B cell (primary cell): ENCODE measurements at regions not wholly inside any gene's neighbourhood (a gene's known extent, or its start where the extent isn't known, plus 50 kb on each side); places are given as distances from the start of the nearest gene placed in this dataset.

Source experiments
- ATAC-seq: fragments of 200-7000 bp; cut with Tn5 transposase; one replicate; pipeline ENCODE4 v1.10.0; 2021; ENCODE audit warnings: low read depth, mild to moderate bottlenecking, moderate number of reproducible peaks, moderate library complexity
- CTCF ChIA-PET: fragments of 350-600 bp; sonication (Branson Sonifier 250); formaldehyde crosslinking; loops from one replicate; lab custom pipeline; 2021; ENCODE audit warnings: antibody characterized with exemption, inconsistent platforms; lab: Charles Lee
- POLR2A ChIA-PET: fragments of 350-600 bp; sonication (Branson Sonifier 250); formaldehyde crosslinking; loops from one replicate; lab custom pipeline; 2021; ENCODE audit warnings: antibody characterized with exemption; lab: Charles Lee
- DNase-seq: peaks from one replicate; pipeline ENCODE4 v3.0.0; 2013
- H2AFZ ChIP-seq: 2 replicates; pipeline ENCODE4 v1.6.1; 2012; ENCODE audit warnings: mild to moderate bottlenecking, low read depth, low read length; ENCODE audit not compliant: insufficient read depth, poor library complexity, severe bottlenecking
- H3K27ac ChIP-seq, 2 donors: 1 replicate in 1 of 2; 2 replicates in 1 of 2; pipeline ENCODE4 v1.5.1; 2012 to 2013; ENCODE audit warnings: low read length in 2 of 2, mild to moderate bottlenecking in 2 of 2, moderate library complexity in 1 of 2
- H3K27me3 ChIP-seq, 4 experiments: fragments of 200-600 bp in 1 of 4; sonication (generic) in 1 of 4; replicated peaks in 1 of 4; 1 replicate in 2 of 4; 2 replicates in 2 of 4; pipeline versions ENCODE4 v1.6.1 to v1.7.0; 2013 to 2016; ENCODE audit warnings: low read length in 3 of 4, mild to moderate bottlenecking in 2 of 4, mixed read lengths in 1 of 4, moderate library complexity in 1 of 4; ENCODE audit not compliant: insufficient read depth in 4 of 4, control insufficient read depth in 3 of 4; ENCODE audit errors: control extremely low read depth in 1 of 4
- H3K36me3 ChIP-seq, 2 experiments: replicated peaks in 1 of 2; 1 replicate in 1 of 2; 2 replicates in 1 of 2; pipeline versions ENCODE4 v1.6.1 to v1.7.1; 2013; ENCODE audit warnings: low read length in 1 of 2; ENCODE audit not compliant: insufficient read depth in 2 of 2, control insufficient read depth in 1 of 2; ENCODE audit errors: control extremely low read depth in 1 of 2, extremely low read depth in 1 of 2
- H3K4me1 ChIP-seq, 2 donors: fragments of 200-600 bp in 1 of 2; sonication (generic) in 1 of 2; 1 replicate in 1 of 2; 2 replicates in 1 of 2; pipeline versions ENCODE4 v1.5.1 to v1.6.1; 2013 to 2017; ENCODE audit warnings: low read length in 2 of 2; ENCODE audit not compliant: control insufficient read depth in 2 of 2, insufficient read depth in 2 of 2
- H3K4me2 ChIP-seq: replicated peaks from 2 replicates; pipeline ENCODE3; 2012; ENCODE audit warnings: mild to moderate bottlenecking, low read depth, low read length; ENCODE audit not compliant: poor library complexity, severe bottlenecking
- H3K4me3 ChIP-seq, 5 experiments: fragments of 200-600 bp in 1 of 5; sonication (generic) in 1 of 5; 1 replicate in 3 of 5; 2 replicates in 2 of 5; pipeline versions ENCODE4 v1.5.1 to v1.7.0; 2011 to 2016; ENCODE audit warnings: low read length in 4 of 5, mild to moderate bottlenecking in 4 of 5, low read depth in 2 of 5, control low read depth in 1 of 5, moderate library complexity in 1 of 5; ENCODE audit not compliant: insufficient read depth in 1 of 5; ENCODE audit errors: control extremely low read depth in 1 of 5, extremely low read depth in 1 of 5
- H3K79me2 ChIP-seq: fragments of 200-600 bp; sonication (generic); one replicate; pipeline ENCODE4 v1.6.0; 2016; ENCODE audit warnings: low read length; ENCODE audit not compliant: control insufficient read depth, insufficient read depth
- H3K9ac ChIP-seq: fragments of 200-600 bp; sonication (generic); 2 replicates; pipeline ENCODE4 v1.6.1; 2017; ENCODE audit warnings: mild to moderate bottlenecking, low read length, moderate library complexity
- H3K9me3 ChIP-seq, 3 donors: one replicate each; pipeline versions ENCODE4 v1.6.1 to v1.7.1; 2013; ENCODE audit warnings: low read length in 2 of 3; ENCODE audit not compliant: control insufficient read depth in 2 of 3, insufficient read depth in 1 of 3; ENCODE audit errors: control extremely low read depth in 1 of 3
- H4K20me1 ChIP-seq: 2 replicates; pipeline ENCODE4 v1.6.0; 2012; ENCODE audit warnings: mild to moderate bottlenecking, low read length; ENCODE audit not compliant: insufficient read depth, control insufficient read depth, poor library complexity, severe bottlenecking
- H3K27ac Mint-ChIP-seq: one replicate; pipeline ENCODE4 v1.8.0; 2021; ENCODE audit warnings: mixed read lengths
- H3K27me3 Mint-ChIP-seq: one replicate; pipeline ENCODE4 v1.8.0; 2021; ENCODE audit warnings: mixed read lengths
- H3K4me1 Mint-ChIP-seq: one replicate; pipeline ENCODE4 v1.8.0; 2021; ENCODE audit warnings: mixed read lengths
- H3K4me3 Mint-ChIP-seq: one replicate; pipeline ENCODE4 v1.8.0; 2021; ENCODE audit warnings: mixed read lengths
- H3K9me3 Mint-ChIP-seq: one replicate; pipeline ENCODE4 v1.8.0; 2022; ENCODE audit warnings: mixed read lengths; ENCODE audit not compliant: insufficient read depth
- EZH2 ChIP-seq: IDR thresholded peaks from 2 replicates; pipeline ENCODE4 v1.6.1; 2012; ENCODE audit warnings: borderline replicate concordance, low read depth, mild to moderate bottlenecking, moderate library complexity, low read length; ENCODE audit not compliant: insufficient read depth, poor library complexity, severe bottlenecking
- WGBS: methylation state at CpG from one replicate; pipeline ENCODE4 v1.1.5; 2013; ENCODE audit warnings: missing lambda C conversion rate; ENCODE audit not compliant: insufficient coverage; 5-methylcytosine and 5-hydroxymethylcytosine counted together
- intact Hi-C: fragments of 100-400 bp; cut with micrococcal nuclease; formaldehyde crosslinking; loops from one replicate; pipeline ENCODE4 v1.10.0; 2022
- TF ChIP-seq, protein P1 (sequence below): fragments of 200-600 bp; IDR thresholded peaks from one replicate; pipeline ENCODE4 v1.8.0; 2022; ENCODE audit warnings: antibody characterized with exemption, mild to moderate bottlenecking

DNA sequence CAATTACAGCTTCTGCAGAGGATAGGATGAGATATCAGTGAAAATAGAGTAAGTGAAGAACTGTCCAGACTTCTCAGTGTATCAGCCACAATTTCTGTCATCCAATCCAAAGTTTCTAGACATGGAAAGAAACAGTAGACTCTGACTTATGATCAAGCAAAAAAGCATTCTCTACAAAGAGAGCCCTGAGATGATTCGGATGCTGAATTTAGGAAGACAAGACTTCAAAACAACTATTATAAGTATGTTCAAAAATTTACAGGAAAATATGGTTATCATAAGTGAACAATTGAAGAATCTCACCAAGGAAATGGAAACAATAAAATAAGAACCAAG lies 238.2 kb upstream of the IRS2 start:
- intact Hi-C loops: no loop called here
- TF ChIP-seq EZH2: no peak
- TF ChIP-seq, protein P1, sequence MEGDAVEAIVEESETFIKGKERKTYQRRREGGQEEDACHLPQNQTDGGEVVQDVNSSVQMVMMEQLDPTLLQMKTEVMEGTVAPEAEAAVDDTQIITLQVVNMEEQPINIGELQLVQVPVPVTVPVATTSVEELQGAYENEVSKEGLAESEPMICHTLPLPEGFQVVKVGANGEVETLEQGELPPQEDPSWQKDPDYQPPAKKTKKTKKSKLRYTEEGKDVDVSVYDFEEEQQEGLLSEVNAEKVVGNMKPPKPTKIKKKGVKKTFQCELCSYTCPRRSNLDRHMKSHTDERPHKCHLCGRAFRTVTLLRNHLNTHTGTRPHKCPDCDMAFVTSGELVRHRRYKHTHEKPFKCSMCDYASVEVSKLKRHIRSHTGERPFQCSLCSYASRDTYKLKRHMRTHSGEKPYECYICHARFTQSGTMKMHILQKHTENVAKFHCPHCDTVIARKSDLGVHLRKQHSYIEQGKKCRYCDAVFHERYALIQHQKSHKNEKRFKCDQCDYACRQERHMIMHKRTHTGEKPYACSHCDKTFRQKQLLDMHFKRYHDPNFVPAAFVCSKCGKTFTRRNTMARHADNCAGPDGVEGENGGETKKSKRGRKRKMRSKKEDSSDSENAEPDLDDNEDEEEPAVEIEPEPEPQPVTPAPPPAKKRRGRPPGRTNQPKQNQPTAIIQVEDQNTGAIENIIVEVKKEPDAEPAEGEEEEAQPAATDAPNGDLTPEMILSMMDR: no peak
- H3K9me3 ChIP-seq: no peaks in the 10 kb centered on the region

DNA sequence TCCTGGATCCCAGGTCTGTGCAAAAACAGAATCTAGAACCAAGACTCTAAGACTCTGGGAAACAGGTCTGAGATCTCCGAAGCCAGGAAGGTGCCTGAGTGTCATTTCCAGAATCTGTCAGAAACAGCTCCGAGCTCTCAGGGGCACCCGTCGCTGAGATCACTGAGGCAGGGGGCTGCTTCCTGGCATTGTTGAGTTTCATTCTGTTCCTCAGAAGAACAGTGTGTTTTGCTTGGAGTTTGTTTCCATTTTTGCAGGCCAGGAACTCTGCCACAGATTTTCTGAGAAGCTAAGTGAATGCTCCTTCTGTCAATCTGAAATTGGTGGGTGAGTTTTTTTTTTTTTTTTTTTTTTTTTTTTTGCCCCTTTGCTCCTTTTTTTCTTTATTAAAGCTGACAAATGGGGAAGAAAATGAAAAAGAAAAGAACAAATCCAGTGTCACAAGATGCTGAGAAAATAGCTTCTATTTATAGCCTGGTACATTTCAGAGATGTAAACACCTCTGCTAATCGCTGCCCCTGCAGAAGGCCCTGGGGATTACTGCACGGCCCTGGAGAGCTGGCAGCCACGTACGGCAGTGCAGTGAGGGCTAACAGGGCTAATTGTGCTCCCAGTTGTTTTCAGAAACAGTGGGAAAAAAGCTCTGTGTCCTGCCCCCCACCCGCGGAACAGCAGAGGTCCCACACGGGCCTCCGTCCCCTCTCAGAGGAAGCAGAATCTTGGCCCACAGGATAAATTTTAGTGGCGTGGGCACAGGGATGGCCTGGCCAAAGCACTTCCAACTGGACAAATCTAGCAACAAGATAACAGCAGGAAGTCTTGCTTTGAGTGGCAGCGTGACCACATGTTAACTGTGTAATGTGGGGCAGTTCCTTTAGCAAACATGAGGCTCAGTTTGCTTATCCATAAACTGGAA lies 237.6 kb upstream of the IRS2 start:
- no peaks in the 10 kb centered on the region for H3K4me1 ChIP-seq
- ChIA-PET CTCF (no interaction called here), POLR2A (no interaction called here)
- no peaks in the 10 kb centered on the region for H3K79me2 ChIP-seq
- H3K9ac ChIP-seq: no peak overlapping the region
- H3K4me3 Mint-ChIP-seq: no peak overlapping the region
- TF ChIP-seq, protein P1: no peak
- TF ChIP-seq EZH2: no peak
- no peak overlapping the region for H3K27ac Mint-ChIP-seq
- H3K27me3 Mint-ChIP-seq: no peaks in the 10 kb centered on the region
- H3K27me3 ChIP-seq: no peaks in the 10 kb centered on the region
- no peaks in the 10 kb centered on the region for H3K9me3 ChIP-seq
- no peaks in the 10 kb centered on the region for H4K20me1 ChIP-seq
- ATAC-seq: no peak
- WGBS: 49% methylated on average over 13 of the region's 14 CpGs
- intact Hi-C loops: no loop called here
- no peak overlapping the region for H3K27ac ChIP-seq
- H3K4me2 ChIP-seq: no peak overlapping the region
- H3K36me3 ChIP-seq: no peaks in the 10 kb centered on the region
- no peaks in the 10 kb centered on the region for H3K9me3 Mint-ChIP-seq
- no peak overlapping the region for H2AFZ ChIP-seq
- no peak overlapping the region for H3K4me3 ChIP-seq
- no peaks in the 10 kb centered on the region for H3K4me1 Mint-ChIP-seq
- DNase-seq: no peak

More for the DNA sequence above, 238.2 kb upstream of the IRS2 start:
- Histone ChIP-seq H3K27ac (no peak overlapping the region), H2AFZ (no peak overlapping the region), H3K9ac (no peak overlapping the region), H4K20me1 (no peaks in the 10 kb centered on the region), H3K27me3 (no peaks in the 10 kb centered on the region), H3K4me1 (no peaks in the 10 kb centered on the region), H3K36me3 (no peaks in the 10 kb centered on the region), H3K4me3 (no peak overlapping the region), H3K79me2 (no peaks in the 10 kb centered on the region), H3K4me2 (no peak overlapping the region)
- ChIA-PET POLR2A (no interaction called here), CTCF (no interaction called here)
- WGBS: no CpG with 5 or more reads among the region's 1 CpG
- ATAC-seq: no peak
- Mint-ChIP-seq H3K4me3 (no peak overlapping the region), H3K27me3 (no peaks in the 10 kb centered on the region), H3K4me1 (no peaks in the 10 kb centered on the region), H3K9me3 (no peaks in the 10 kb centered on the region), H3K27ac (no peak overlapping the region)
- no peak for DNase-seq
